ENCODE measurements at regions not wholly inside any gene's neighbourhood (a gene's known extent, or its start where the extent isn't known, plus 50 kb on each side); places are given as distances from the start of the nearest gene placed in this dataset.

DNA sequence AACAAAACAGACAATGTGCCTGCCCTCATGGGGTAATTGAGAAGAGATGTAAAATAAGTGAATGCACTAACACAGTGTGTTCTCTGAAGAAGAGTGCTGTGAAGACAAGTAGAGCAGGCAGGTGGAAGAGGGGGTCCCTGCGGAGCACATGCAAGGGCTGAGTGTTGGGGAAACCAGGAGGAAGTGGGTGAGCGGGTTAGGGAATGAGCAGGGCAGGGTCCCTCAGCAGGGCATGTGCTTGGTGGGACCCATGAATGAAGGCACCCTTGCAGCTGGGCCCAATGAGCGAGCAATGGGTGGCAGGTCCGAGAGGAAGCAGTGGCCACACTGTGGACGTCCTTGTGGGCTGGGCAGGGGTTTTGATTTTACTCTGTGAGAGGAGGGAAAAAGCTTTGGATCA lies 376.6 kb upstream of the COBL start:
- TF ChIP-seq, protein P1, sequence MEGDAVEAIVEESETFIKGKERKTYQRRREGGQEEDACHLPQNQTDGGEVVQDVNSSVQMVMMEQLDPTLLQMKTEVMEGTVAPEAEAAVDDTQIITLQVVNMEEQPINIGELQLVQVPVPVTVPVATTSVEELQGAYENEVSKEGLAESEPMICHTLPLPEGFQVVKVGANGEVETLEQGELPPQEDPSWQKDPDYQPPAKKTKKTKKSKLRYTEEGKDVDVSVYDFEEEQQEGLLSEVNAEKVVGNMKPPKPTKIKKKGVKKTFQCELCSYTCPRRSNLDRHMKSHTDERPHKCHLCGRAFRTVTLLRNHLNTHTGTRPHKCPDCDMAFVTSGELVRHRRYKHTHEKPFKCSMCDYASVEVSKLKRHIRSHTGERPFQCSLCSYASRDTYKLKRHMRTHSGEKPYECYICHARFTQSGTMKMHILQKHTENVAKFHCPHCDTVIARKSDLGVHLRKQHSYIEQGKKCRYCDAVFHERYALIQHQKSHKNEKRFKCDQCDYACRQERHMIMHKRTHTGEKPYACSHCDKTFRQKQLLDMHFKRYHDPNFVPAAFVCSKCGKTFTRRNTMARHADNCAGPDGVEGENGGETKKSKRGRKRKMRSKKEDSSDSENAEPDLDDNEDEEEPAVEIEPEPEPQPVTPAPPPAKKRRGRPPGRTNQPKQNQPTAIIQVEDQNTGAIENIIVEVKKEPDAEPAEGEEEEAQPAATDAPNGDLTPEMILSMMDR (IDR thresholded peaks at IDR 0.05; ENCODE audit: low read length): no peak
- TF ChIP-seq EZH2 (IDR thresholded peaks at IDR 0.05; ENCODE audit: borderline replicate concordance, low read length): no peak
- Histone ChIP-seq H3K4me1 (ENCODE audit: insufficient read depth, low read length, severe bottlenecking) (no peaks in the 10 kb centered on the region), H3K4me2 (ENCODE audit: low read length) (no peak overlapping the region), H3K9me3 (ENCODE audit: low read length) (no peaks in the 10 kb centered on the region), H3K9ac (ENCODE audit: low read length) (no peak overlapping the region), H3K4me3 (ENCODE audit: low read depth, low read length, poor library complexity, severe bottlenecking) (no peak overlapping the region), H3K9me2 (ENCODE audit: low read depth, low read length) (no peaks in the 10 kb centered on the region), H3K27ac (ENCODE audit: low read depth, low read length, poor library complexity, severe bottlenecking) (no peak overlapping the region), H3F3A (ENCODE audit: insufficient read depth, low read length) (no peaks in the 10 kb centered on the region), H3K79me2 (ENCODE audit: insufficient read depth, low read length) (no peaks in the 10 kb centered on the region), H3K27me3 (ENCODE audit: insufficient read depth, low read length) (no peaks in the 10 kb centered on the region), H4K20me1 (ENCODE audit: insufficient read depth, low read length) (no peaks in the 10 kb centered on the region), H2AFZ (ENCODE audit: low read length) (no peak overlapping the region), H3K36me3 (ENCODE audit: insufficient read depth, low read length) (no peaks in the 10 kb centered on the region)

DNA sequence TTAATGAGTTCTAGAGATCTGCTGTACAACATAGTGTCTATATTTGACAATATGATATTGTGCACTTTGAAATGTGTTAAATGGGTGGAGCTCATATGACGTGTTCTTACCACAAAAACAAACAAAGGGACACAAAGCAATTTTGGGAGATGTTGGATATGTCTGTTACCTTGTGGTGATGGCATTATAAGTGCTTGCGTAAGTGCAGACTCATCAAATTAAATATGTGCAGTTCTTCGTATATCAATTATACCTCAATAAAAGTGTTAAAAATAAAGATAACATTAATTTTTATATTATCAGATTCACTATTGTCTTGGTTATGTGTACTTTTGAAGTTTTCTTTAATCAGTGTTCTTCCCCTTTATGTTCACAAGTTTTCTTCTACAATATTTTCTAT lies 372.9 kb upstream of the COBL start:
- Histone ChIP-seq H3K9me3 (ENCODE audit: low read length) (no peaks in the 10 kb centered on the region), H3K36me3 (ENCODE audit: insufficient read depth, low read length) (no peaks in the 10 kb centered on the region), H3K4me1 (ENCODE audit: insufficient read depth, low read length, severe bottlenecking) (no peaks in the 10 kb centered on the region), H4K20me1 (ENCODE audit: insufficient read depth, low read length) (no peaks in the 10 kb centered on the region), H2AFZ (ENCODE audit: low read length) (no peak overlapping the region), H3K4me2 (ENCODE audit: low read length) (no peak overlapping the region), H3K4me3 (ENCODE audit: low read depth, low read length, poor library complexity, severe bottlenecking) (no peak overlapping the region), H3K79me2 (ENCODE audit: insufficient read depth, low read length) (no peaks in the 10 kb centered on the region), H3K27me3 (ENCODE audit: insufficient read depth, low read length) (no peaks in the 10 kb centered on the region), H3K27ac (ENCODE audit: low read depth, low read length, poor library complexity, severe bottlenecking) (no peak overlapping the region), H3F3A (ENCODE audit: insufficient read depth, low read length) (no peaks in the 10 kb centered on the region), H3K9me2 (ENCODE audit: low read depth, low read length) (no peaks in the 10 kb centered on the region), H3K9ac (ENCODE audit: low read length) (no peak overlapping the region)
- TF ChIP-seq EZH2 (IDR thresholded peaks at IDR 0.05; ENCODE audit: borderline replicate concordance, low read length): no peak
- TF ChIP-seq, protein P1 (IDR thresholded peaks at IDR 0.05; ENCODE audit: low read length): no peak

DNA sequence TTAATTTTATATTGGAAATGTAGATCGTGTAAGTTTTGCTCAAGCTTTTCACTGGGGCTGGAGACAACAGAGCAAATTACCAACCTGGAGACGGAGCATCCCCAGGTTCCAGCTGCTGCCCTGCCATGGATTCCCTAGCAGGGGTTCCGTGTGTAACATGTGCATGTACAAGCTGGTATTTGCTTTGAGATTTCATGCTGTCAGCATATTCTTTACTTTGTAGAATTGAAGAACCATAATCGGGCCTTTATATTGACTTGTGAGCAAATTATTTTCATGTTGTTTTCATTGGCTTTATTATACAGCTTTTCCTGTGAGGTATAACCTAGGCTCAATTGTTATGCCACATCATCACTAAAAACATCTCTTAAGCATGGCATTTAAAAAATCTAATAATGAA lies 369.2 kb upstream of the COBL start:
- Histone ChIP-seq H3K36me3 (ENCODE audit: insufficient read depth, low read length) (no peaks in the 10 kb centered on the region), H3K27ac (ENCODE audit: low read depth, low read length, poor library complexity, severe bottlenecking) (no peak overlapping the region), H3K4me3 (ENCODE audit: low read depth, low read length, poor library complexity, severe bottlenecking) (no peak overlapping the region), H3K4me1 (ENCODE audit: insufficient read depth, low read length, severe bottlenecking) (no peaks in the 10 kb centered on the region), H3K27me3 (ENCODE audit: insufficient read depth, low read length) (no peaks in the 10 kb centered on the region), H3K9me2 (ENCODE audit: low read depth, low read length) (no peaks in the 10 kb centered on the region), H3F3A (ENCODE audit: insufficient read depth, low read length) (no peaks in the 10 kb centered on the region), H3K79me2 (ENCODE audit: insufficient read depth, low read length) (no peaks in the 10 kb centered on the region), H4K20me1 (ENCODE audit: insufficient read depth, low read length) (no peaks in the 10 kb centered on the region), H2AFZ (ENCODE audit: low read length) (no peak overlapping the region), H3K9ac (ENCODE audit: low read length) (no peak overlapping the region), H3K4me2 (ENCODE audit: low read length) (no peak overlapping the region), H3K9me3 (ENCODE audit: low read length) (no peaks in the 10 kb centered on the region)
- no peak for TF ChIP-seq EZH2 (IDR thresholded peaks at IDR 0.05; ENCODE audit: borderline replicate concordance, low read length)
- TF ChIP-seq, protein P1 (IDR thresholded peaks at IDR 0.05; ENCODE audit: low read length): no peak

All from OCI-LY1 (cell line).